ENCODE measurements at regions not wholly inside any gene's neighbourhood (a gene's known extent, or its start where the extent isn't known, plus 50 kb on each side); places are given as distances from the start of the nearest gene placed in this dataset.

DNA sequence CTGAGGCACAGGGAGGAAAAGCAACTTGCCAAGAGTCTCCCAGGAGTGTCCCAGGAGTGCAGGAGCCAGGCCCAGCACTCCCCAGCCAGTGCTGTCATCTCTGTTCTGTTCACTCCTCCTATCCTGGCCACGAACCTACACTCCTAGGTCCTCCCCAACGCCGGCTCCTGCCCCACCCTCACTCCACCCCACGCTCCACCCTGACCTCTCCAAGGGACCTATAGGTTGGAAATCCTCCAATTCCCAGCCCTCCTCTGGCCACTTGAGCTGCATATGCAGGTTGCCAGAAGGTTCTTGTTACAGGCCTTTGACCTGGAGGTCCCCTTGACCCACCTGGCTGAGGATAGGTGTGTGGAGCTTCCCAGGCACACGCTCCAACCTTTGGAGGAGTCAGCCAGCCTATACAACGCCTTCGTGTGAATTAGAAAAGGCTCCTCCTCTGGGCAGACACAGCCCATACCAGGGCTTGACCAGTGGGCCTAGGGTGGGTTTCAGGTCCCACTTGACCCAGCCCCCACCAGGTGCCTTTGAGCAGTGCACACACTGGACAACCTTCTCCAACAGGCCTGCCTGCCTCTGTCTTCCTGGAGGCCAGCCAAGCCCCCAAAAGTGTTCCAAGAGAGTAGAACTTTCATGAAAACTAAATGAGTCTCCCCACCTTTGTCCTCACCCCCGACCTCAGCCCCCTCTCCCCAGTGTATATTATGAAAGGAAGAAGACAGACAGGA lies 167.2 kb upstream of the TLE3 start:
- no peak for DNase-seq

DNA sequence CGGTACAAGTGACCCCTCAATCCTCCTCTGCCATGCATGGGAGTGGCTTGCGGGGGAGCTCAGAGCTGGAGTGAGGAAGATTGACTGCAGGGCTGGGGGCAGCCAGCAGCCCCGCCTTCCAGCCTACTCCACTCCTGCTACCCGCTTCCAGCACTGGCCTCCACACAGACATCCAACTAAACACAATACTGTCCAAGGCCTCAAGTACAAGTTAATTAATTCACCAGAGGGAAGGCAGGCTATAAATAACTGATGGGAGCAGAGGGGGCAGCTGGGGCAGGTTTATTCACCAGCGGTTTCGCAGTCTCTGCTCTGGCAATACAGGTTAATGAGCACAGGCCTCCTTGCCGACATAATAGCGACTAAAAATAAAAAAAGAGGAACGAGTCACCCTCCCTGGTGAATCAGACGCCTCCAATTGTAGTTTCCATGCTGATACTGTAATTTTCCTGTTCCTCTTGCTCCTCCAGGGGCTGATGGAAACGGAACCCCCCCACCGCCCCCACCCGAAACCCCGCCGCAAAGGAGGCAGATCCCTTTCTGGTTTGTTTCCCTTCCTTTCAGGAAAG lies 166.4 kb upstream of the TLE3 start:
- DNase-seq, result peak in 2 of 3 donors; percentile 54 to 85

DNA sequence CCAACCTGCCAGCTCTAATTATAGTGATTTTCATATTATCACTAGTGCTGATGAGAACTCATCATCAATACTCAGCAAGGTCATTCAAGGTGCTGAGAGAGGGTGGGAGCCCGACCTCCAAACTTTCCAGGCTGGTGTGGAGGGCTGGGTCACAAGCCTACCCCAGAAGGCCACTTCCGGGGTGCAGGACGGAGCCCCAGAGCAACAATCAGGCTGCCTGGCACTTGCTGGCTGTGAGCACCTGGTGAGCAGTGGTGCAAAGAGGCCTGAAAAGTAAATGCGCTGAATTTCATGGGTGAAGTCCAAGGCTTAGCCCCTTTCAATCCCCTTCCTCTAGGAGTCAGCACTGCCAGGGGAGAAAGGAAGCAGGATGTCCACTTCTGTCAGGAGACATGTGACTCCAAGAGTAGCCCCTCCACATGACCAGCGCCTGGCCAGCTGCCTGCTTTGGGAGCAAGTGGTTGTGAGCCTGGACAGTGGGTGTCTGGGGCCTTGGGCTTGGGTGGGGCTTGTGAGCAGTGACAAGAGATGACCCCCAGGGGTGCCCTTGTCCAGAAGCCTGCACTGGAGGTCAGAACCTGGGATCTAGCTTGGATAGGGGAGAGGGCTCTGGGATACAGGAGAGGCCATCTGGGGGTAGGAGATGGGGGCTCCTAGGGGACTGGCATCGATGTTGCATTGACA lies 165.0 kb upstream of the TLE3 start:
- no peak for DNase-seq

DNA sequence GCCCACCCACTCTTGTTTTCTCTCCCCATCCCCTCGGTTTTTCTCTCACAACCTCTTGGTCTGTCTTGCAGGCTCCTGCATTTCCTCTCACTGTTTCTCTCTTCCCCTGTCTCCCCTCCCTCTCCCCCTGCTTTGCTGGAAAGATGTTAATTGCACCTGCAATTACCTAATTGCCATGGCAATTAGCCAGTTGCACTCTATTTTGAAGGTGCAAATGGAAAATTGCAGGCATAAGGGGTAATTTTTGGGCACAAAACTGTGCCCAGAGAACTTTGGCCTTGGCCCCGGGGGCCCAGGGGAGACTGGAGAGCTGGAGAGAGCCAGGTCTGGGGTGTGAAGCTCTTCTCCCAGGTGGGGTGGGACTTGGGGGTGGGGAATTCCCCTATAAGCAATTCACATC lies 164.5 kb upstream of the TLE3 start:
- no peak for DNase-seq

DNA sequence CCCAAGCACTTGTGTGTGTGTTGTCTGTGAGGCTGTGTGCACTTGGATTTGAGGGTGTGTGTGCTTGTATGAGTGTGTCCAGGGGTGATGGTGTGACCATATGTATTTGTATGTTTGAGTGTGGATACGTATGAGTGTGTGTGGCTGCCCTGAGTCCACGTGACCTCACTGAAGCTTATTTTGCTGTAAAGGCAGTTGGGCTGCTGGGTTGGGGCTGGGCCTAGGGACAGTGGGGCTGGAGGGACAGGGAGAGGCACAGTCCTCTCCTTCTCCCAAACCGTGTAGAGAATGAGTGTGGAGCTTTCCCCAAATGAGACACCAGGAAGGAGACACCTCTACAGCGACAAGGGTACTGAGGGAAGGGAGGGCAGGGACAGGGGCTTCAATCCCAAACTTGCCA lies 163.4 kb upstream of the TLE3 start:
- no peak for DNase-seq

DNA sequence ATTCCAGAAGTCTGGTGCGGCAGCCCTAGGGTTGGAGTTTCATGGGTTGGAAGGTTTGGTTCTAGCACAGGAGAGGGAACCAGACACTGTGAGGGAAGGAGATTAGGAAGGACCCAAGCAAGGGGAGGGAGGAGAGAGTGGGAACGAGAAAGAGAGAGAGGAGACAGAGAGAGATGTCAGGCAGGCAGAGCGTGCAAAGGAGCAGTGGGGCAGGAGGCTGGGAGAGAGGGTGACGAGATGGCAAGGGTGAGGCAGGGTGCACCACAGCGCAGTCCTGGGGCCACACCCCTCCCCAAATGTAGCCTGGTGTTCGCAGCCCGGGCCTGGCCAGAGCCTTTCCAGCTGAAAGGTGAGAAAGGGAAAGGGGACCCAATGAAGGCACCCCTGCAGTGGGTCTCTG lies 162.9 kb upstream of the TLE3 start:
- DNase-seq, result no peak

DNA sequence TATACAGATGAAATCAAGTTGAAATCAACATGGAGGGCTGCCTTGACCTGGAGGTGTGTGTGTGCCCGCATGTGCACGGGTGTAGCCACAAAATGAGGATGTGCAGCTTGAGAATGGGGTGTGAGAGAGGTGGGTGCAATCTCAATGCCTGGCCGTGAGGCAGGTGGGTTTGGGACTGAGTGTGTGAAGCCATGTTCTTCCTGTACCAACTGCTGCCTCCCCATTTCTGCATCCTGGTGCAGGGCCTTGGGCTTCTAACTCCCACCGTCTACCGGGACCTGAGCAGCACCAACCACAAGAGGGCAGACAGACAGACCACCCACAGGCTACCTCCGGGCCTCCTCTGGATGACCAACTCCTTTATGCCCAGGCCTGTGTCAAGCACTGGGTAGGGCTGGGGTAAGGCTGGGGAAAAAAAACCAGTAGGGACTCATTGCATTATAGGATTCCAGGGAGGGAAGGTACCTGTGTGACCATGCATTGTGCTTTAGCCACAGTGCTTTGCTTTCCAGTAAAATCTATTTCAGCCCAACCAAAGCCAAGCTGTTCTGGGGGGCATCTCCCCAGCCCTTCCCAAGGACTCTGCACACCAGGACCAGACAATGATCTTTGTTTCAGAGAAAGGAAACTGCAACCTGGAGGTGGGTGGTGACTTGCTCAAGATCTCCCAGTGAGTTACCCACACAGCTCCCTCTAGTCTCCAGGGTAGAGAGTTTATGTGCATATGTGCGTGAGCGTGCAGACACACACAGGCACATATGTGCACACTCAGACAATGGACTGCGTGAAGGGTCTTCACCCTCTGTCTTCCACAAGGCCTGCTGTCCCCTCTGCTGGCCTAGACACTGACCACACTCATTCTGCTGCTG lies 162.2 kb upstream of the TLE3 start:
- DNase-seq, result no peak

DNA sequence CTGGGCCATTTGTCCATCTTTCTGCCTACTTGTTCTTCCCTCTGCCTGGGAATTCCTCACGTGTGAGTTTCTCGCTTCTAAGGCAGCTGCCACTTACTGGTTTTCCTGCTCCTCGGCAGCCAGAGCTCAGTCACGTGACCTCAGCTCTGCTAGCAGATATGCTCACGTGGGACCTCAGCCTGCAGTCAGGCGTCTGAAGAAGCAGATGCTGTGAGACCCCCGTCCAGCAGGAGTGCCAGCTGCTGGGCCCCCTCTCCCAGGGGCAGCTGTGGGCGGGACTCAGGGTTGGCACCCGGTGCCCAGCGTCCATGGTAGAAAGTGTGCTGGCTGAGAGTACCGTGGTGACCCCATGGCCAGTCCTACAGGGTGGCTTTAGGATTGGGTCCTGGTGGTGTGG lies 161.3 kb upstream of the TLE3 start:
- DNase-seq, result peak; percentile 74 to 90 (median 76)

DNA sequence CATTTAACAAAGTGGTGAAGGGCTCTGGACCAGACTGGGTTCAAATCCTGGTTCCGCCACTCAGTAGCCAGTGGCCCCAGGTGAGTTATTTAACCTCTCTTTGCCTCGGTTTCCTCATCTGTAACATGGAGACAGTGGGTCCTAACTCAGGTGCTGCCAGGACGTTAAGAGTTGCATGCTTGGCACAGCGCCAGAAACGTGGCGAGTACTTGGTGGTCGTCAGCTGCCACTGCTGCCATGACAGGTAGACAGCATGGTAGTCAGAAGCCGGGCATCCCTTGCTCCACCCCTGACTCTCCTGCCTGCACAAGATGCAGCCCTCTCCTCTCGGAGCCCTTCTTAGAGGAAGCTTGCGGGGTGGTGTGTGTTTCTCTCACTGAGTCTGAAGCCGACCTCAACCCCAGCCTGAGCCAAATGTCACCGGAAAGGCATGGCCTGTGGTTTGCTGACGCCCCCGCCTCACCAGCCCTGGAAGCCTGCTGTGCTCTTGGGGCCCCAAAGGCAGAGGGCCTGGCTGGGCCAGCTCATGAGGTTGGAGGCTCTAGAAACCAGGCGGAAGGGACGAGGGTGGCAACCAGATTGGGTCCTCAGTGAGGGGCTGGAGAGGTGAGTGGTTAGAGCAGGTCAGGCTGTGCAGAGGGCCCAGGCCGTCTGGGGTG lies 160.8 kb upstream of the TLE3 start:
- DNase-seq, result no peak

DNA sequence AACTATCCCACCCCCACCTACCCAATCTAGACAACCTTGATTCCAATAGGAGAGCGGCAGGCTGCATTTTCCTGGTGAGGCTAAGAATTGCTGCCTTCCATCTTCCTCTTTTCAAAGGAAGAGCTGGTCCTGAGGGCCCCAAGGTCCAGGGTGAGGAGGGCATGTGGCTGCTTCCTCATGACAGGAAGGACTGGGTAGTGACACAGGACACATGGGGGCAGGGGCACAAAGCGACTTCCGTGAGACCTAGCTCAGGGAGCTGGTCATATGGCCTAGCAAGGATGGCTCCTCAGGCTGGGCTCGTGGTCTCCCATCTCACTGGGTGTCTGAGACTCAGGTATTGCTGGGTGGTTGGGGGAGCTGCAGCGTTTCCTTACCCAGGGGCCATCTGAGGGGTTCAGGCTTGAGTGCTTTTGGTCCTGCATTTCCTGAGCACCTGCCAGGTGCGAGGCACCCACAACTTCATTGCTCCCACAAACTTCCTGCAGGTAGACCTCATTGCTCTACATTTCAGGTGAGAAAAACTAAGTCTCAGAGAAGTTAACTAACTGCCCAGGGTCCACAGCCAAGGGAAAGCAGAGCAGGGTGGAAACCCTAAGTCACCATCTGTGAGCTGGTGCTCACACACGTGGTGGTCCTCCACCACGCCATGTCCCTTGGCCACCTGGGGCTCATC lies 160.0 kb upstream of the TLE3 start:
- DNase-seq, result no peak

DNA sequence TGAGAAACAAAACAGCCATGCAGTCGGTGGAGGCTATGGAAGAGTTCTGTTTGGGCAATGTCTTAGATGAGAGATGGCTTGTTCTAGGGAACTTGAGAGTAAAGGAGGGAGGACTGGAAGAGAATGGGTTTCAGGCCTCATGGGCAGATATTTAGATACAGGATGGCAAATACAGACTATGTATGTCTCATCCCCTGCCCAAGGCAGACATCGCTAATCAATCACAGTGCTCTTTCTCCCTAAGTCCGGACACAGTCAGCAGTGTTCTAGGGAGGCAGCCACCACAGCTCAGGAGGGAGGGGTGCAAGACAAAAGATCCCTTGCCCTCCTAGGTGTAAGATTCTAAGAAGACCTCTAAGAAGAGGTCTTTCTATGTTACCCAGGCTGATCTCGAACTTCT lies 159.3 kb upstream of the TLE3 start:
- DNase-seq, result no peak

DNA sequence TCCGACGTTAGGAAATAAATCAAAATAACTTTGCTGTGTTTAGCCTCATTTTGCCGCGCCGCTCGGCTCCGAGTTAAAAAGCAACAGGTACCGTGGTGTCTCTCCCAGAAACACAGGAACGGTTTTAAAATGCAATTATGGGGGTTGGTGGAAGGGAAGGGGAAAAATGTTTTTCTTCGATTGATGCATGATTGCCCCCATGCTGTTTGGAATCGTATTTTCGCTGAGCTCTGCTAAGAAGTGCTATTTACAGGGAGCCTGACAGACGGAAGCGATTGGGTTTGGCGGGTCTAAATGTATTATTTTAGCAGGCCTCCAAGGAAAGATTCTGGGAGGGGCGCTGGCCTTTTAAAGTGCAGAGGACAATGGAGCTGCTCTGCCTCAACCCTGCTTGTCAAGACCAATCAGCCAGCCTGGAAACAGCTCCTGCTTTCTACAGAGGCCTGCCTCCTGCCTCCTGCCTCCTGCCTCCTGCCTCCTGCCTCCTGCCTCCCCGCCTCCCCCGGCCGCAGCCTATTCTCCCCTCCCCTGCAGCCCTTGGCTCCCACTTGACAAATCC lies 156.7 kb upstream of the TLE3 start:
- DNase-seq, result peak in 2 of 3 donors; percentile 57 to 84

DNA sequence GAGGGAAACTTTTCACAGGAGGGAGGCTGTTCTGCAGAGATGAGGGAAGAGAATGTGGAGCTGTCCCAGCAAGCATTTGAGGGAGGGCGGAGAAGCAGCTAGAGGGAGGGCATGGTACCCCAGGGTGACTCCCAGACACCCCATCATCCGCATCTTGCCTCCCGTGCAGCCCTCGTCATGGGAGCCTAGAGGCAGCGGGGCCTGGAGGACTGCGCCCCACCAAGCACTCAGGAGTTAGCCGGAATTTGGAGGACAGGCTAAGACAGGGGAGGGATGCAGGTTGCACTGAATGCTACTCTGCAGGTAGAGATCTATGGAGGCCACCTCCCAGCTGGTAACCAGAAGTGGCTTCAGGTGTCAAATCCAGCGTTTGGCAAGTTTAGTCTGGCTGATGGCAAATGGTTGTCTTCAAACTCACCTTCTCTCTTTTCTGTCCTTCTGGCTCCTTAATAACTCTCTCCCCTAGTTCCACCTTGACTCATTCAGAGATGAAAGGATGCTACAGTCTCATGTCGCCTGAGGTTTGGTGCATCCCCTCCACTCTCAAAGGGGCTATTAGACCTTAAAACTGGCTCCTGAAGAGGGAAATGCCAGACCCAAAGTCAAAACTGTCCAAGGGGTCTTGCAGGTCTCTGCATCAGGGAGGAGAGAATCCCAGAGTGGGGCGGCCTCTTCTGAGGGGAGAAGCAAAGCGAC lies 155.9 kb upstream of the TLE3 start:
- no peak for DNase-seq

DNA sequence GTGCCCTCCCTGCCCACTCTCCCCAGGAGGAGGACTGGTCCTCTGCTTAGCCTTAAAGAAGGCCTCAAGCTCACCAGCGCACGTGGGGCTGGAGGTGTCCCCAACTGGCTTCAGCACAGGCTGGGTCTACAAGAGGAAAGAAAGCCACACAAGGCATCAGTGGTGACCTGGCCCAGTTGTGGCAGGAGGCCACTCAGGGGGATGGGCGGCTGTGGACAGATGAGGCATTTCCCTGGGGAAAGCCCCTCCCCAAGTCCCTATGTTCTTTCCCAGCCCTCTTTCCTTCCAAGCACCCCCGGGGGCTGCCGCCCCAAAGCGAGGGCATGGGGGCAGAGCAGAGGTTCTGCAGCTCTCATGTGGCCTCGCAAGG lies 155.2 kb upstream of the TLE3 start:
- no peak for DNase-seq

DNA sequence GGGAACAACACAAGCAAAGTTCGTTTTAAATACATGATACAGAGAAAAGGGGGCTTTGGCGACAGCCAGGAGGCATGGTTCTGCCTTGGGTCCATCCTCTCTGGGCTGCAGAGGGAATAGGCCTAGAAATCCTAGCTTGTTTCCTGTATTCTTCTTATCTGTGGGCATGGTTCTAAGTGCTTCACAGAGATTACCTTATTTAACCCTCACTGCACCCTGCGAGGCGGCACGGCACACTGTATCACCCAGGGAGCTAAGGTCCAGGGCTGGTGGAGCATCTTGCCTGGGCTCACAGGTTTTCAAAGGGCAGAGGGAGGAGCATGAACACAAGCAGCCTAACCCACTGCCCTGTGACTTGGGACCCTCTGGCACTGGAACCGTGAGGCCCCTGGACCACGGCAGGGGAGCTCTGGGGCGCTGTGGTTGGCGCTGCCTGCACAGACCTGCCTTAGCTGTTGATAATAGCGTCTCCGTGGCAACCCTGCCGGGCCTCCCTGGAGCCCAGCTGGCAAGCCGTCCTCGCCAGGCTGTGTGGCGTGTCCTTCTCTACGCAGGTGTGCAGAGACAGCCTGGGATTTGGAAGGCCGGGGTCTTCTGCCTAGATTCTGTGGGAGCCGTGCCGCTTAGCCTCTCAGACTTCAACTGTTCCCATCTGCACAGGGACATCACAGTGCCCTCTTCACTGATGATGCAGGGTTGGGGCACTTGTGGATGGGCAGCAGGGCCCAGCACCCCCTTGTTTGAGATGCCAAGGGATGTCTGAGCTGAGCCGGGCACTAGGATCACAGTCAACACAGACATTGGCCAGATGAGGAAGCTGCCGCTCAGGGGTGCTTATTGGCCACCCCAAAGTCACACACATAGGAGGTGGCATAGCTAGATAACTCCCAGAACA lies 154.6 kb upstream of the TLE3 start:
- DNase-seq, result no peak

DNA sequence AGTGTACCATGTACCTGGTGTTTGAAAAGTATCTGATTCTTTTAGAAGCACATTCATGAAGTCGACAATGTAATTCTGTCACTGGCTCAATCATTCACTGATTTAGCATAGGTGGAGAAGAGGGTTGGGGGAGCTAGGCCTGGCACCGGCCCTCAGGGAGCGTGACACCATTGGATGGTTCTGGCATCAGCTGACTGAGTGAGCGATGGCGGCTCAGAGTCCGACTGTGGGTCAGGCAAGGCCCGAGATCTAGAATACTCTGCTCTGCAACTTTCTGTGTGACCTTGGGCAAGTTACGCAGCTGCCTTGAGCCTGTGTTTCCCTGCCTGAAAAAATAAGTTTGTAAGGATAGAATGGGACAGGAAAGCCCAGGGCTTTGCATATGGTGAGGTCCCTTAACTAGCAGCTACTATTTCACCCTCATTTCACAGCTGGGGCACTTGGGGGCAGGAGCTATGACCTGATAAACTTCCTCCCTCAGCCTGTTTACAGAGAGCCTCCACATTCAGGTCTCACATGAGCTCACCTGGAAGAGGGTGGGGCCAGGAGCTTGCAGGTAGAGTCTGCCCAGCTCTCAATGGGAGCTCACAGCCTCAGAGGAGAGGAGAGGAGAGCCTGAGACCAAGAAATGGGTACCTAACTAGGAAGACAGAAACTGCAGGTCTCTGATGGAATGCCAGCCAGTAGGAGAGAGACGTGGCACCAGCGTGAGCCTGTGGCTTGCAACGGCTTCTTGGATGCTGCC lies 153.7 kb upstream of the TLE3 start:
- no peak for DNase-seq

DNA sequence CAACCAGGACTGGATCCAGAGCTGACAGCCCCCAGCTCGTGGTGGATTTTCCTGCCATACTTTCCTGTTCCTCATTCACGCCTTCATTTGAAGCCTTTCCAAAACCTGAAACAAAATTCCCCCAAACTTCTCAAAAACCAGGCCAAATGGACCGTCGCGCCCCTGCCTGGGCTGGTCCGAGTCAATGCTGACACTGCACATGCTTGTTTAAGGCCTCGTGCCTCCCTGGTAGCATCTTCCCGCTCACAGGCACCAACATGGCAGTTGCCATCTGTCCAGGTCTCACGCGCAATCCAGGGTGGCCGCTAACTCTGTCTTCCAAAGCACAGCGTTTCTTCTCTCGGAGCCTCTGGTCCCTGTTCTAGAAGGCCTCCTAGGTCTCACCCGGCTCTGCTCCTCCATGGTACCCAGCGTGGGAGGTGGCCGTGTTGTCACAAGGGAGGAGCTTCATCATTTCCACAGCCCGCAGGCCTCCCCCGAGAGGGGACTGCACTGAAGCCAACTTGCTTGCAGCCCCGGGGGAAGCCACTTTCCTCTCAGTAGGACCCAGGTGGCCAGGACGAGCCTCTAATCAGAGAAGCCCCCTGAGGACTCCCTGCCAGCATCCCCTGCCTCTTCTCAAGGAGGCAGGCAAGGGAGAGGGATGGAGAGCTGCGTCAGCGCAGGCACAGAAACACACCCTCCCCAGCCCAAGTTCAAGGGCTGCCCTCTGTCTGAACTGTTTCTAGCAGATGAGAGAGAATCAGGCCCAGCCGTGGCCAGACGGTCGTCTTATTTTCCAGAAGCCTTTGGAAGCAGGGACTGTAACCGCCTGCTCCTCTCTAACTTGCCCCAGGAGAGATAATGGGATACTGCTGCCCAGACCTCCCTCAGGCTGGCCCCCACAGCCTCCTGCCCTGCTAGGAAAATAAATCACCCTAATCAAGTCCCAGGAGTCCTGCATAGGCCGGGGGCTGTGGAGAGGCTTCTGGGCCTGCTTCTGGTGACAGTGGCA lies 152.8 kb upstream of the TLE3 start:
- peak in 2 of 3 donors; percentile 71 to 86 for DNase-seq

Data from muscle of back (tissue), 3 donors.